GM13977 (cell line): ENCODE measurements at regions not wholly inside any gene's neighbourhood (a gene's known extent, or its start where the extent isn't known, plus 50 kb on each side); places are given as distances from the start of the nearest gene placed in this dataset.

Experiments
- DNase-seq: peaks from one replicate; pipeline ENCODE4 v3.0.0; 2012; ENCODE audit warnings: low spot score
- CTCF ChIP-seq: IDR thresholded peaks from 2 replicates; pipeline ENCODE4 v1.5.1; 2012; ENCODE audit warnings: mild to moderate bottlenecking, control low read depth; ENCODE audit not compliant: insufficient read depth; ENCODE audit errors: extremely low read depth, missing control alignments
- in situ Hi-C: fragments of 300-500 bp; cut with MboI; formaldehyde crosslinking; loops from one replicate; pipeline ENCODE4 v1.12.0; 2022; ENCODE audit warnings: low sequenced_read_pairs, low pct_unique_long_range_greater_than_20kb, mixed read lengths, inconsistent platforms; ENCODE audit not compliant: unreplicated experiment

GRCh38 chr6:10205120-10205519, 209.8 kb downstream of the TFAP2A start:
- in situ Hi-C loops: no loop called here
- no peak for DNase-seq
- TF ChIP-seq CTCF: no peak

- in situ Hi-C loops: no loop called here
- no peak for TF ChIP-seq CTCF
Observed at GRCh38 chr6:10203651-10204050, 211.2 kb downstream of the TFAP2A start.

GRCh38 chr6:10202581-10202980, 212.3 kb downstream of the TFAP2A start:
- DNase-seq: no peak
- in situ Hi-C loops: no loop called here
- no peak for TF ChIP-seq CTCF

More at GRCh38 chr6:10203651-10204050, 211.2 kb downstream of the TFAP2A start:
- no peak for DNase-seq

- no peak for DNase-seq
- in situ Hi-C loops: no loop called here
- TF ChIP-seq CTCF: no peak
Observed at GRCh38 chr6:10201606-10202510, 213.0 kb downstream of the TFAP2A start.

- in situ Hi-C loops: no loop called here
- TF ChIP-seq CTCF: no peak
Observed at GRCh38 chr6:10196090-10196489, 218.8 kb downstream of the TFAP2A start.

GRCh38 chr6:10194816-10195672, 219.8 kb downstream of the TFAP2A start:
- in situ Hi-C loops: no loop called here
- no peak for DNase-seq
- TF ChIP-seq CTCF: no peak

More at GRCh38 chr6:10196090-10196489, 218.8 kb downstream of the TFAP2A start:
- no peak for DNase-seq
